OCI-LY1 (cell line): ENCODE measurements at regions not wholly inside any gene's neighbourhood (a gene's known extent, or its start where the extent isn't known, plus 50 kb on each side); places are given as distances from the start of the nearest gene placed in this dataset.
"Not testable (repeated sequence)": the region's sequence is repeated elsewhere in the genome, so short reads cannot be mapped to it uniquely, and the experiment has no call there.

Experiments
- H2AFZ ChIP-seq: fragments of 200-600 bp; sonication (generic), shearing (Covaris generic); 2 replicates; pipeline ENCODE4 v1.6.0; 2014; ENCODE audit warnings: antibody characterized with exemption, mild to moderate bottlenecking, low read length
- H3F3A ChIP-seq: fragments of 200-600 bp; sonication (generic), shearing (Covaris generic); 2 replicates; pipeline ENCODE4 v1.6.0; 2014; ENCODE audit warnings: mild to moderate bottlenecking, antibody characterized with exemption, low read length, moderate library complexity; ENCODE audit not compliant: insufficient read depth
- H3K27ac ChIP-seq: fragments of 200-600 bp; sonication (generic); 2 replicates; pipeline ENCODE4 v1.5.1; 2014; ENCODE audit warnings: low read length, mixed run types, mild to moderate bottlenecking, low read depth; ENCODE audit not compliant: poor library complexity, severe bottlenecking
- H3K27me3 ChIP-seq: fragments of 200-600 bp; sonication (generic); 2 replicates; pipeline ENCODE4 v1.6.0; 2014; ENCODE audit warnings: antibody characterized with exemption, mild to moderate bottlenecking, low read length, moderate library complexity; ENCODE audit not compliant: insufficient read depth
- H3K36me3 ChIP-seq: fragments of 200-600 bp; sonication (generic); 2 replicates; pipeline ENCODE4 v1.6.1; 2014; ENCODE audit warnings: mild to moderate bottlenecking, antibody characterized with exemption, low read length, moderate library complexity, mixed read lengths; ENCODE audit not compliant: insufficient read depth
- H3K4me1 ChIP-seq: fragments of 200-600 bp; sonication (generic); 2 replicates; pipeline ENCODE4 v1.5.1; 2014; ENCODE audit warnings: mild to moderate bottlenecking, low read length, moderate library complexity; ENCODE audit not compliant: insufficient read depth, severe bottlenecking
- H3K4me2 ChIP-seq: fragments of 200-600 bp; sonication (generic), shearing (Covaris generic); 2 replicates; pipeline ENCODE4 v1.6.1; 2014; ENCODE audit warnings: low read length
- H3K4me3 ChIP-seq: fragments of 200-600 bp; sonication (generic); 2 replicates; pipeline ENCODE4 v1.5.1; 2014; ENCODE audit warnings: low read length, low read depth, mild to moderate bottlenecking, mixed read lengths; ENCODE audit not compliant: poor library complexity, severe bottlenecking
- H3K79me2 ChIP-seq: fragments of 200-600 bp; shearing (Covaris generic); 2 replicates; pipeline ENCODE4 v1.6.1; 2016; ENCODE audit warnings: mixed run types, low read length, mixed read lengths; ENCODE audit not compliant: insufficient read depth
- H3K9ac ChIP-seq: fragments of 200-600 bp; sonication (generic), shearing (Covaris generic); 2 replicates; pipeline ENCODE4 v1.6.1; 2014; ENCODE audit warnings: mild to moderate bottlenecking, low read length, mixed read lengths
- H3K9me2 ChIP-seq: fragments of 200-600 bp; sonication (generic), shearing (Covaris generic); 2 replicates; pipeline ENCODE4 v1.6.1; 2014; ENCODE audit warnings: low read depth, mild to moderate bottlenecking, low read length, mixed read lengths
- H3K9me3 ChIP-seq: fragments of 200-600 bp; shearing (Covaris generic); 2 replicates; pipeline ENCODE4 v1.6.1; 2014; ENCODE audit warnings: low read length, mixed read lengths
- H4K20me1 ChIP-seq: fragments of 200-600 bp; sonication (generic), shearing (Covaris generic); 2 replicates; pipeline ENCODE4 v1.6.0; 2016; ENCODE audit warnings: mild to moderate bottlenecking, low read length; ENCODE audit not compliant: insufficient read depth
- EZH2 ChIP-seq: fragments of 200-600 bp; sonication (generic), shearing (Covaris generic); IDR thresholded peaks from 2 replicates; pipeline ENCODE4 v1.8.0; 2017; ENCODE audit warnings: borderline replicate concordance, mixed run types, mild to moderate bottlenecking, antibody characterized with exemption, low read length, moderate library complexity, mixed read lengths
- TF ChIP-seq, protein P1 (sequence below): fragments of 200-600 bp; sonication (generic), shearing (Covaris generic); IDR thresholded peaks from 2 replicates; pipeline ENCODE4 v1.5.1; 2017; ENCODE audit warnings: mild to moderate bottlenecking, antibody characterized with exemption, low read length, moderate library complexity, mixed read lengths

DNA sequence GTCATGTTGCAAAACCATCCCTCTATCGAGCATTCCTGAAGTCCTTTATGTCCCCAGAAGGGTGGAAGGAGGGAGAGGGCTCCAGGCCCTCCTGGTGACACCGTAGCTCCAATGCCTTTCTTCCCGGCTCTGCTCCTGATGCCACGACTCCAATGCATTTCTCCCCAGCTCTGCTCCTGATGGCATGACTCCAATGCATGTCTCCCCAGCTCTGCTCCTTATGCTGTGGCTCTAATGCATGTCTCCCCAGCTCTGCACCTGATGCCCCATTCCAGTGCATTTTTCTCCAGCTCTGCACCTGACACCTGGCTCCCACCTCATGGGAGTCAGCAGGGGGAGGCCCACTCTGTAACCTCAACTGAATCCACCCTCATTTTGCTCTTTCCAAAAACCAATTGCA is 153.0 kb upstream of the SALL3 start:
- no peaks in the 10 kb centered on the region for H3K9me3 ChIP-seq
- no peak overlapping the region for H2AFZ ChIP-seq
- no peak for TF ChIP-seq EZH2
- TF ChIP-seq, protein P1, sequence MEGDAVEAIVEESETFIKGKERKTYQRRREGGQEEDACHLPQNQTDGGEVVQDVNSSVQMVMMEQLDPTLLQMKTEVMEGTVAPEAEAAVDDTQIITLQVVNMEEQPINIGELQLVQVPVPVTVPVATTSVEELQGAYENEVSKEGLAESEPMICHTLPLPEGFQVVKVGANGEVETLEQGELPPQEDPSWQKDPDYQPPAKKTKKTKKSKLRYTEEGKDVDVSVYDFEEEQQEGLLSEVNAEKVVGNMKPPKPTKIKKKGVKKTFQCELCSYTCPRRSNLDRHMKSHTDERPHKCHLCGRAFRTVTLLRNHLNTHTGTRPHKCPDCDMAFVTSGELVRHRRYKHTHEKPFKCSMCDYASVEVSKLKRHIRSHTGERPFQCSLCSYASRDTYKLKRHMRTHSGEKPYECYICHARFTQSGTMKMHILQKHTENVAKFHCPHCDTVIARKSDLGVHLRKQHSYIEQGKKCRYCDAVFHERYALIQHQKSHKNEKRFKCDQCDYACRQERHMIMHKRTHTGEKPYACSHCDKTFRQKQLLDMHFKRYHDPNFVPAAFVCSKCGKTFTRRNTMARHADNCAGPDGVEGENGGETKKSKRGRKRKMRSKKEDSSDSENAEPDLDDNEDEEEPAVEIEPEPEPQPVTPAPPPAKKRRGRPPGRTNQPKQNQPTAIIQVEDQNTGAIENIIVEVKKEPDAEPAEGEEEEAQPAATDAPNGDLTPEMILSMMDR, result no peak
- no peak overlapping the region for H3K4me3 ChIP-seq
- no peak overlapping the region for H3K4me2 ChIP-seq
- H3K79me2 ChIP-seq, result no peaks in the 10 kb centered on the region
- H3K27me3 ChIP-seq, result no peaks in the 10 kb centered on the region
- H3K4me1 ChIP-seq, result no peaks in the 10 kb centered on the region
- no peaks in the 10 kb centered on the region for H4K20me1 ChIP-seq
- H3K36me3 ChIP-seq, result no peaks in the 10 kb centered on the region
- H3K9ac ChIP-seq, result no peak overlapping the region
- no peaks in the 10 kb centered on the region for H3F3A ChIP-seq
- no peaks in the 10 kb centered on the region for H3K9me2 ChIP-seq
- no peak overlapping the region for H3K27ac ChIP-seq

DNA sequence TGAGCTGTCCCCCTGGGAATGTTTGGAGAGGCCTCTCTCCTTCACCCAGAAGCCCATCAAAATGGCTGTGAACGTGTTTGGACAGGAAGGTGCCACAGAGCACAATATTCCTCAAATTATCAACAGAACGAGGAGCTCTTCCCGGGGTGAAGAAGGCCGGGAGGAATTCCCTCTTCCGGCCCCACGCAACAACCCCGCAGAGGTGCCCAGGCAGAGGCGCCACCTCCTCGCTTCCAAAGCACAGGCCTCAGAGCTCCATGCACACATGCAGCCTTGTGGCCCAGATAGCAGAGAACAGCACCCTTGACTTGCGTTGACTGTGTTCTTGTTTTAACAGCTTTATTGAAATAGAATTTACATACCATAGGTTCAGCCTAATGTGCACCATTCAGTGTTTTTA is 152.5 kb upstream of the SALL3 start:
- Histone ChIP-seq H3K27ac (no peak overlapping the region), H4K20me1 (no peaks in the 10 kb centered on the region), H3K4me1 (no peaks in the 10 kb centered on the region), H3K79me2 (no peaks in the 10 kb centered on the region), H3F3A (no peaks in the 10 kb centered on the region), H3K9ac (no peak overlapping the region), H3K4me2 (no peak overlapping the region), H3K36me3 (no peaks in the 10 kb centered on the region), H3K9me2 (no peaks in the 10 kb centered on the region), H3K4me3 (no peak overlapping the region), H3K9me3 (no peaks in the 10 kb centered on the region), H2AFZ (no peak overlapping the region), H3K27me3 (no peaks in the 10 kb centered on the region)
- TF ChIP-seq, protein P1, result no peak
- TF ChIP-seq EZH2, result no peak

DNA sequence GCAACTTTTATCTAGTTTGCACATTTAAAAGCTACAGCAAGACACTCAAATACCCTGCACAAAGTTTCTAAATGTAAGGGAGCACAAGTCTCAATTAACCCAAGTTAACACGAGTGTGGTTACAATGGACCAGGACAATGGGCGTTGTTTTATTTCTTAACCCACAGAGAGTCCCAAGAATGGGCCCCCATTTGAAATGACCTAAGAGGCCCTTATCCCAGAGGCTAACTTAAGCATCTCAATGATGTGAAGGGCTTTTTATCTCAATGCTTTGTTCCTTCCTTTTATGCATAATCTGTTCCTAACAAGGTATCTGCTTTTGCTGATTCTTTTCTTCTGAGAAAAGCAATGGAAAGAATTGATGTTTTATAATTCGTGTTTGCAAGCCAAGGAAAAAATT is 151.5 kb upstream of the SALL3 start:
- no peaks in the 10 kb centered on the region for H3K27me3 ChIP-seq
- H4K20me1 ChIP-seq, result no peaks in the 10 kb centered on the region
- no peak overlapping the region for H3K9ac ChIP-seq
- no peaks in the 10 kb centered on the region for H3K79me2 ChIP-seq
- H3K4me3 ChIP-seq, result no peak overlapping the region
- no peak overlapping the region for H2AFZ ChIP-seq
- H3K27ac ChIP-seq, result no peak overlapping the region
- H3K4me1 ChIP-seq, result no peaks in the 10 kb centered on the region
- H3K4me2 ChIP-seq, result no peak overlapping the region
- no peak for TF ChIP-seq EZH2
- TF ChIP-seq, protein P1, result no peak
- no peaks in the 10 kb centered on the region for H3K9me3 ChIP-seq
- no peaks in the 10 kb centered on the region for H3K9me2 ChIP-seq
- no peaks in the 10 kb centered on the region for H3F3A ChIP-seq
- H3K36me3 ChIP-seq, result no peaks in the 10 kb centered on the region

DNA sequence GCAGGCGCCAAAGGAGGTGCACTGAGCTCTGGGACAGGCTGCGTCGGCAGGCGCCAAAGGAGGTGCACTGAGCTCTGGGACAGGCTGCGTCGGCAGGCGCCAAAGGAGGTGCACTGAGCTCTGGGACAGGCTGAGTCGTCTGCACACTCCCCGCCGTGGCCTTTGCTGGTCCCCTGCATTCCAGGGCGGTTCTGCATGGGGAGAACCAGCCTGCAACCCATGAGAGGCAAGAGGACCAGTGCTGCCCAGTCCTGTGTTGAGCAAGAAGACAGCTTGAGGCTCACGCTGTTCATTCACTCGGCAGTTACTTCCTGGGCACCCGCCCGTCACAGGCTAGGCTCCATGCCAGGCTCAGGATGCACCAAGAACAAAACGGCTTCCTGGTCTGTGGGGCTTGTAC is 150.6 kb upstream of the SALL3 start:
- not testable (repeated sequence) for H2AFZ ChIP-seq, H3K4me3 ChIP-seq, H3K9ac ChIP-seq, H3K9me2 ChIP-seq, H3K36me3 ChIP-seq, H3K79me2 ChIP-seq, H3K4me2 ChIP-seq, H3K27ac ChIP-seq, H3K4me1 ChIP-seq, H3K27me3 ChIP-seq, H3F3A ChIP-seq, H3K9me3 ChIP-seq, H4K20me1 ChIP-seq
